WI38 (cell line): ENCODE measurements at regions not wholly inside any gene's neighbourhood (a gene's known extent, or its start where the extent isn't known, plus 50 kb on each side); places are given as distances from the start of the nearest gene placed in this dataset.

Source experiments
- H3K4me3 ChIP-seq: 2 replicates; pipeline ENCODE4 v1.5.1; 2011; ENCODE audit warnings: low read depth, mild to moderate bottlenecking, control low read depth, low read length
- TF ChIP-seq, protein P1 (sequence below): IDR thresholded peaks from 2 replicates; pipeline ENCODE4 v1.5.1; 2012; ENCODE audit warnings: low read depth, mild to moderate bottlenecking, control low read depth, low read length

DNA sequence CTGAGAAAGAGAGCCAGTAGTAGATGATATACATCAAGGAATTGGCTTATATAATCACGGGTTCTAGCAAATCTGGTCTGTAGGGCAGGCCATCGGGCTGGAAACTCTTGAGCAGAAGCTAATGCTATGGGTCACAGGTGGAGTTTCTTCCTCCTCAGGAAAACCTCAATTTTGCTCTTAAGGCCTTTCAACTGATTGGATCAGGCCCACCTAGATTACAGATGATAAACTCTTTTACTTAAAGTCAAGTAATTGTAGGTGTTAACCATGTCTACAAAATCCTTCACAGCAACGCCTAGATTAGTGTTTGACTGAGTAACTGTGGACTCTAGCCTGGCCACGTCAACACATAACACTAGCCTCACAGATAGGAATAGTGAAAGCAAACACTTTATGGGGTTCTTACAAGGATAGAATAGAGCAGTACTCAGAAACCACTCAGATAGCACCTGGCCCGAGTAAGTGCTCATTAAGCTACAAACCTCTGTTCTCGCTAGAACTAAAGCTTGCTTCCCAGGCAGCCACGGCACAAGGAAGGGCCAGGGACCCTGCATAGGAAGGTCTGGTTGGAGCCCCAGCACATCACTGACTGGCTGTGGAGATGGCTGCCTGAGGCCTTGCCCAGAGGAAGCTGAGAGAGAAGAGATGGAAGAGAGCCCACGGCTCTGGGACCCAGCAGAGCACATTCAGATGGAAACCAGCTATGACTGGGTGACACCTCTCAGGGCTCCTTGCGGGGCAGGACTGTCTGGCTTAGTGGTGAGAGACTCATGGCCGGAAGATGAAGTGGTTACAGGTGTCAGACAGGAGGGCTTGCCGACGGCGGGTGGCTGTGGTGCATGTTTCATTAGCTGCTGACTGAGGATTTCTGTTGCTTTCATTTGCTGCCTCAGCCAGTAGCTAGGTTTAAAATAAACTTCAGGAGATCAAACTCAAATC, 202.5 kb upstream of the TLE3 start:
- H3K4me3 ChIP-seq: no peak overlapping the region
- TF ChIP-seq, protein P1, sequence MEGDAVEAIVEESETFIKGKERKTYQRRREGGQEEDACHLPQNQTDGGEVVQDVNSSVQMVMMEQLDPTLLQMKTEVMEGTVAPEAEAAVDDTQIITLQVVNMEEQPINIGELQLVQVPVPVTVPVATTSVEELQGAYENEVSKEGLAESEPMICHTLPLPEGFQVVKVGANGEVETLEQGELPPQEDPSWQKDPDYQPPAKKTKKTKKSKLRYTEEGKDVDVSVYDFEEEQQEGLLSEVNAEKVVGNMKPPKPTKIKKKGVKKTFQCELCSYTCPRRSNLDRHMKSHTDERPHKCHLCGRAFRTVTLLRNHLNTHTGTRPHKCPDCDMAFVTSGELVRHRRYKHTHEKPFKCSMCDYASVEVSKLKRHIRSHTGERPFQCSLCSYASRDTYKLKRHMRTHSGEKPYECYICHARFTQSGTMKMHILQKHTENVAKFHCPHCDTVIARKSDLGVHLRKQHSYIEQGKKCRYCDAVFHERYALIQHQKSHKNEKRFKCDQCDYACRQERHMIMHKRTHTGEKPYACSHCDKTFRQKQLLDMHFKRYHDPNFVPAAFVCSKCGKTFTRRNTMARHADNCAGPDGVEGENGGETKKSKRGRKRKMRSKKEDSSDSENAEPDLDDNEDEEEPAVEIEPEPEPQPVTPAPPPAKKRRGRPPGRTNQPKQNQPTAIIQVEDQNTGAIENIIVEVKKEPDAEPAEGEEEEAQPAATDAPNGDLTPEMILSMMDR: no peak

DNA sequence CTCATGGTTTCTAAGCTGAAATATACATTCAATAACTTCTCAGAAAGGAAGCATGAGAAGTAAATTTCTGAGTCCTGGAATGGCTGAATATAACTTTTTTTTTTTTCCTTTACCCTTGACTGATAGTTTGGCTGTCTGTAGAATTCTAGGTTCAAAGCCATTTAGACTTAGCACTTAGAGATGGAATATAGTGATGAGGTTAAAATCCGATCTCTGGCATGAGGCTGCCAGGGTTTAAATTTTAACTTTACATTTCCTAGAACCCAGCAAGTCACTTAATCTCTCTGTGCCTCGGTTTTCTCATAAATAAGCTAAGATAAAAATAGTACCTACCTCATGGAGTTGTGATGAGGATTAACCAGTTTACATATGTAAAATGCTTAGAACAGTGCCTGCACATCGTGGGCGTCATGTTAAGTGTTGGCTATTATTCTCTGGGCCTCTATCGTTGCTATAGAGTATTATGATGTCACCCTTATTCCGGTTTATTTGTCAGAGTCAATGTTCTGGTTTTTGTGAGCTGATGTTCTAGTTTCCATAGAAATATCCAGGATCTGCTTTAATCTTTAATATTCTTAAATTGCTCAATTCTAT, 199.8 kb upstream of the TLE3 start:
- no peak overlapping the region for H3K4me3 ChIP-seq
- TF ChIP-seq, protein P1: no peak

DNA sequence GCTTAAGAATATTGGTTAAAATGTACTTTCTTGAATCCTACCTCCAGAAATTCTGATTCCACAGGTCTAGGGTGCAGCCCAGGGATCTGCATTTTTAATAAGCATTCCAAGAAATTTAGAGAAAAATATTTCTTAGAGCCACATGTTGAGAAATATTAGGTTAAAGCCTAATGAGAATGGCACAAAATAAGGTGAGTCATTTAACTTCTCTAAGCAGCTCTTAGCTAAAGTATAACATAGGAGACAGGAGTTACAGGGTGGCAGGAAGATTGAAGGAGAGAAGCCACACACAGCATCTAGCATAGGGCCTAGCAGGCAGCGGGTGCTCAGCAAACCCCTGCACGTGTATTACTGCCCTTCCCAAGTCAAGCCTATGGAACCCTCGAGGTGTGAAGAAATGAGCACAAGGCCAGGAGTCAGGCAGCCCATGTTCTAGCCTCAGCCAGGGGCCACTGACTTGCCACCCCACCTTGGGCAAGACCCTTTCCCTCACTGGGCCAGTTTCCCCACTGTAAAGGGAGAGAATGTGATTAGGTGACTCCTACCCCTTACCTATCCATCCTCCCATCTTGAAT, 197.1 kb upstream of the TLE3 start:
- TF ChIP-seq, protein P1: no peak
- H3K4me3 ChIP-seq: no peak overlapping the region

DNA sequence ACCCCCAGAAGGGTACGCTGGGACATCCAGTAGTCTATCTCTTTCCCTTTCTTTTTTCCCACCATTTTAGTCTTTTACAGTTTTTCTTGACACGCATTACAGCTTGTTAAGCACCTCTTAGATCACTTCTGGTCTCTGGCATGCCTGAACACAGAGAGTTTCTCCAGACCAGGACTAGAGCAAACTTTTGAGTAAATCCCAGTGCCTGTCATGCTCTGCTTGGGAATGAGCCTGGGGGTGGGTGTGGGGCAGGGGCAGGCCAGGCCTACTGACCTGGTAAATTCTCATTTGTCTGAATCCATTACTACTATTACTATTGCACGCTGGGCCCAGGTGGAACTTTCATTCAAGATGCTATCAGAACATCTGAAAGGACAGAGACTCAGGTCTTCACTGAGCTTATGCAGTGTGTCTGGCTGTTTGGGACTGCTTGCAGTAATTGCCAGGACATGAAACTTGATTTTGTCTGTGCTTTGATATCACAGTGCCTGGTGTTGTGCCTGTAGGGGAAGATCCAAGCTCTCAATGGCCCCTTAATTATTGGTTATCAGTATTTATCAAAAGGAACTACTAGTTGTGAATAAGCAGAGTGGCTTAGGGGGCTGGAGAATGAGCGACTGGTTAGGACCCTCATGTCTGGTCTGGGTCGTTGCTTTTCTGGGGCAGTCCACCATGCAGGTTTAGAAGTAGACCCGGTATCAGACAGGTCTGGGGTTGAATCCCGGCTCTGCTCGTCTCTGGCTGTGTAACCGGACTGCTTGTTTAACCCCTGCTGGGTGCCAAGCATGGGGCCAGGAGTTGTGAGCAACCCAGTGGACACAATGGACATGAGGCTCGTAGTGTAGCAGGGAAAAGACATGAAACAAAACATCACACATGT, 196.1 kb upstream of the TLE3 start:
- TF ChIP-seq, protein P1: no peak

DNA sequence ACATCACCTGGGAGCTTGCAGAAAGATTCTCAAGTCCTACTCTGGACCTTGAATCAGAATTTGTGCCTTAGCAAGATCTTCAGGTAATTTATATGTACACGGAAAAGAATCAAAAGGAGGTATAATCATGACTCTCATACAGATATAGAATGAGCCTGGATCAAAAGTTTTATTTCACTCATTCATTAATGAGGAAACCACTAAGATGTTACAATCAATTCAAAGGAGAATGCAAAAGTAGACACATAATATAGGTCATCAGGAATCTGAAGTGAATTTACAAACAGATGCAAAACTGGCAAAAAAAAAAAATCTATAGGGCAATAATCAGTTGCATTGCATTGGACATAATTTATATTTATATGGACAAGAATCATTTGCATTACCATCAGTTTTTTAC, 195.4 kb upstream of the TLE3 start:
- TF ChIP-seq, protein P1: no peak
- no peak overlapping the region for H3K4me3 ChIP-seq

More for the DNA sequence above, 196.1 kb upstream of the TLE3 start:
- H3K4me3 ChIP-seq: no peak overlapping the region

DNA sequence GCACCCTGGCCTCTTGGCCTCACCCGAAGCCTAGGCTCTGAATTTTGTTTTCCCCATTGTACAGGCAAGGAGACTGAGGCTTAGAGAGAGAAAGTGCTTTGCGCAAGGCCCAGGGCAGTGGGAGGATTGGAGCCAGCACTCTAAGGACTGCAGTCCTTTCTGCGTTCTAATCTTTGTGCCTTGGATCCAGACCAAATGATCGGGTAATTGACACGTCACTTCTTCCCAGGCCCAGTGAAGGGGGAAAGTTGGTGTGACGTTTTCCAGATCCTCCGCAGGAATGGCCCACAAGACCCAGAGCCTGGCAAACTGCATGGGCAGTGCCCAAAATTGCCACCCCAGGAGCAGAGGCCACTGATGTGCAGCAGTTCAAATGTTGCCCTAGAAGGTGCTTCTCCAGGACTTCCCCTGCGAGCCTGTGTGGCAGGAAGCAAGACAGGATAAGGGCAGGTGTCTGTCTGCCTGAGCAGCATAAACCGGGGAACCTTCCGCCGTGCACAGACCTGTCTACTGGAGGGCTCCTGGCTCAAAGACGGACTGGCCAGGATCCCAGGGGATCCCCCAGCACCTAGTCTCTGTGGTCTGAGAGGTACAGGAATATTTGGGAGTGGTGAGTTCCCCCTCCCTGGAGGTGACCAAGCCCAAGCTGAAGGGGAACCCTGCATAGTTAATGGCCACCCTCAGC, 194.5 kb upstream of the TLE3 start:
- TF ChIP-seq, protein P1: no peak
- H3K4me3 ChIP-seq: no peak overlapping the region
